ENCODE measurements at regions not wholly inside any gene's neighbourhood (a gene's known extent, or its start where the extent isn't known, plus 50 kb on each side); places are given as distances from the start of the nearest gene placed in this dataset.

DNA sequence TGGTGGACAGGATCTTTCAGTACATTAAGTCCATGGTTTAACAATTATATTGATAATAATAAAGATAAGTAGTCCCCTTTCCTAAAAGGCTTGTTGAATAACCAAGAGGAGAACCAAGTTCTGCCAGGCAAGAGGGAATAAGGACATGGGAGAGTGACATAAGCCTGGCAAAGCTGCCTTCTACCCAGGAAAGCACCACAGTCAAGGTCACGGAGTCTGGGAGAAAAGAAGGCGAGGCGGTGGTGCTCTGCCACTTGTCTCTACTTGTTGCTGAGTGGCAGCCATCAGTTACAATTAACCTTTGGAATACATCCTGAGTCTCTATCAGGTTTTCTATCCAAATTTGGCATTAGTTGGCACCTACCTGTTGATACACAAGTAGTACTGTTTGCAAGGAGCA lies 101.7 kb upstream of the GATA6 start:
- TF ChIP-seq, protein P1, sequence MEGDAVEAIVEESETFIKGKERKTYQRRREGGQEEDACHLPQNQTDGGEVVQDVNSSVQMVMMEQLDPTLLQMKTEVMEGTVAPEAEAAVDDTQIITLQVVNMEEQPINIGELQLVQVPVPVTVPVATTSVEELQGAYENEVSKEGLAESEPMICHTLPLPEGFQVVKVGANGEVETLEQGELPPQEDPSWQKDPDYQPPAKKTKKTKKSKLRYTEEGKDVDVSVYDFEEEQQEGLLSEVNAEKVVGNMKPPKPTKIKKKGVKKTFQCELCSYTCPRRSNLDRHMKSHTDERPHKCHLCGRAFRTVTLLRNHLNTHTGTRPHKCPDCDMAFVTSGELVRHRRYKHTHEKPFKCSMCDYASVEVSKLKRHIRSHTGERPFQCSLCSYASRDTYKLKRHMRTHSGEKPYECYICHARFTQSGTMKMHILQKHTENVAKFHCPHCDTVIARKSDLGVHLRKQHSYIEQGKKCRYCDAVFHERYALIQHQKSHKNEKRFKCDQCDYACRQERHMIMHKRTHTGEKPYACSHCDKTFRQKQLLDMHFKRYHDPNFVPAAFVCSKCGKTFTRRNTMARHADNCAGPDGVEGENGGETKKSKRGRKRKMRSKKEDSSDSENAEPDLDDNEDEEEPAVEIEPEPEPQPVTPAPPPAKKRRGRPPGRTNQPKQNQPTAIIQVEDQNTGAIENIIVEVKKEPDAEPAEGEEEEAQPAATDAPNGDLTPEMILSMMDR (IDR thresholded peaks at IDR 0.05) = no peak
- TF ChIP-seq POLR2AphosphoS5 (IDR thresholded peaks at IDR 0.05) (no peak), POLR2A (IDR thresholded peaks at IDR 0.05) (no peak)

All from upper lobe of left lung (tissue), 4 donors.